H1 (cell line): ENCODE measurements at regions not wholly inside any gene's neighbourhood (a gene's known extent, or its start where the extent isn't known, plus 50 kb on each side); places are given as distances from the start of the nearest gene placed in this dataset.

ENCODE experiments used
- JUND ChIP-seq: IDR thresholded peaks from 2 replicates; pipeline ENCODE4 v1.6.1; 2011; ENCODE audit warnings: mild to moderate bottlenecking, improper control_type of control experiment, low read length
- RFX5 ChIP-seq: IDR thresholded peaks from 2 replicates; pipeline ENCODE4 v1.6.1; 2011; ENCODE audit warnings: low read depth, low read length, improper control_type of control experiment, borderline replicate concordance
- TBP ChIP-seq: IDR thresholded peaks from 2 replicates; pipeline ENCODE4 v1.6.1; 2011; ENCODE audit warnings: low read depth, low read length, improper control_type of control experiment

DNA sequence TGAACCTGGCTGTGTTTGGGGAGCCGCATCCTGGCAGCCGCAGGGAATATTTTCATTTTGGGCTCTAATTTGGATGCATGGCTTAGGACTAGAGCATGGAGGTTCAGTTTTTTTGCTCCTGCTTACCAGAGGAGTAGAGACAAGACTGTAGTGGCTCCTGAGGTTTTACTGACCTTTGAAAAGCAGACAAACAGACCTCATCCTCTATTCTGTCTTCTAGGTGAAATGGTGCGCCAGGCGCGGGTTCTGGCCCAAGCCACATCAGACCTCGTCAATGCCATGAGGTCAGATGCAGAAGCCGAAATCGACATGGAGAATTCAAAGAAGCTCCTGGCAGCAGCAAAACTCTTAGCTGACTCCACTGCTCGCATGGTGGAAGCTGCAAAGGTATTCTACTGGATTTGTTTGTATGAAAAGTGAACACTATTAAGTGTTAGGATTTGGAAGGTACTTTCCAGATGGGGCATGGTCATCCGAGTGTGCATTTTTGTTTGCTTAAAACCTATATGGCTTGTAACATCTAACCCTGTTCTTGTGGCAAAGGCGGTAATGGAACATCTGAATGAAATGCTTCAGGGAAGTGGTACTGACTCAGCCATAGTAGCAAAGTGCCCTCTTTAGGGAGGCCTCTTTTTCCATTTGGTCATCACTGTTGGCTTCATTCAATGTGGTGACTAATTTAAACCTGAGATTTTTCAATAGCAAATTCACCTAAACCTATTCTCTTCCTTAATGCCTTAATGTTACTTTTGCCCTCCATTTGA is 330.7 kb upstream of the TPM1 start:
- TF ChIP-seq RFX5 (no peak), TBP (no peak), JUND (no peak)
